Breast epithelium (tissue), 3 donors: ENCODE measurements at regions not wholly inside any gene's neighbourhood (a gene's known extent, or its start where the extent isn't known, plus 50 kb on each side); places are given as distances from the start of the nearest gene placed in this dataset.

ENCODE experiments used
- POLR2A ChIP-seq: fragments of 450-650 bp; IDR thresholded peaks from one replicate; pipeline ENCODE4 v1.6.1; 2016; ENCODE audit warnings: antibody characterized with exemption, mild to moderate bottlenecking, moderate library complexity
- POLR2AphosphoS5 ChIP-seq, 3 donors: sonication (generic); formaldehyde crosslinking; IDR thresholded peaks; one replicate each; pipeline ENCODE4 v1.6.1; 2017; ENCODE audit warnings: antibody characterized with exemption in 3 of 3
- TF ChIP-seq, protein P1 (sequence below), 3 donors: fragments of 450-650 bp; IDR thresholded peaks; one replicate each; pipeline ENCODE4 v1.5.1; 2016 to 2017; ENCODE audit warnings: antibody characterized with exemption in 3 of 3, mild to moderate bottlenecking in 3 of 3, moderate library complexity in 3 of 3

GRCh38 chr2:111225856-111226255, 105.1 kb downstream of the BCL2L11 start:
- TF ChIP-seq POLR2A (no peak), POLR2AphosphoS5 (IDR thresholded peaks at IDR 0.05) (no peak)
- TF ChIP-seq, protein P1, sequence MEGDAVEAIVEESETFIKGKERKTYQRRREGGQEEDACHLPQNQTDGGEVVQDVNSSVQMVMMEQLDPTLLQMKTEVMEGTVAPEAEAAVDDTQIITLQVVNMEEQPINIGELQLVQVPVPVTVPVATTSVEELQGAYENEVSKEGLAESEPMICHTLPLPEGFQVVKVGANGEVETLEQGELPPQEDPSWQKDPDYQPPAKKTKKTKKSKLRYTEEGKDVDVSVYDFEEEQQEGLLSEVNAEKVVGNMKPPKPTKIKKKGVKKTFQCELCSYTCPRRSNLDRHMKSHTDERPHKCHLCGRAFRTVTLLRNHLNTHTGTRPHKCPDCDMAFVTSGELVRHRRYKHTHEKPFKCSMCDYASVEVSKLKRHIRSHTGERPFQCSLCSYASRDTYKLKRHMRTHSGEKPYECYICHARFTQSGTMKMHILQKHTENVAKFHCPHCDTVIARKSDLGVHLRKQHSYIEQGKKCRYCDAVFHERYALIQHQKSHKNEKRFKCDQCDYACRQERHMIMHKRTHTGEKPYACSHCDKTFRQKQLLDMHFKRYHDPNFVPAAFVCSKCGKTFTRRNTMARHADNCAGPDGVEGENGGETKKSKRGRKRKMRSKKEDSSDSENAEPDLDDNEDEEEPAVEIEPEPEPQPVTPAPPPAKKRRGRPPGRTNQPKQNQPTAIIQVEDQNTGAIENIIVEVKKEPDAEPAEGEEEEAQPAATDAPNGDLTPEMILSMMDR (IDR thresholded peaks at IDR 0.05) = no peak
